ENCODE measurements at regions not wholly inside any gene's neighbourhood (a gene's known extent, or its start where the extent isn't known, plus 50 kb on each side); places are given as distances from the start of the nearest gene placed in this dataset.

DNA sequence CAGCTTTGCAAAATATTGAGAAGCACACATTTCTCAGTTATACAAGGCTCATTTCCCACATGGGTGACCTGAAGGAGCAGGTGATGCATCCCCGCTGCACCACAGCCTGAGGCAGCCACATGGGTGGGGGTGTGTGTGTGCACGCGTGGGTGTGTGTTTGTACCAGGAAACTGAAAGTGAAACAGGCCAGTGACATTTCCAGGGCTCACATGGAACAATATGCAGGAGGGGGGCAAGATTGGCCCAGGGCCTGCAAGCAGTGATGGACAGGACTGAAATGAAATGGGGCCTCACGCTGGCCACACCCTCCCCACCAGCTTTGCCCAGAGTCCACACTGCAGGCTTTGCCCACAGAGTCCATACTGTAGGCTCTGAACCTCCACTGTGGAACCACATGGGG lies 154.2 kb upstream of the PARP11 start:
- TF ChIP-seq, protein P1, sequence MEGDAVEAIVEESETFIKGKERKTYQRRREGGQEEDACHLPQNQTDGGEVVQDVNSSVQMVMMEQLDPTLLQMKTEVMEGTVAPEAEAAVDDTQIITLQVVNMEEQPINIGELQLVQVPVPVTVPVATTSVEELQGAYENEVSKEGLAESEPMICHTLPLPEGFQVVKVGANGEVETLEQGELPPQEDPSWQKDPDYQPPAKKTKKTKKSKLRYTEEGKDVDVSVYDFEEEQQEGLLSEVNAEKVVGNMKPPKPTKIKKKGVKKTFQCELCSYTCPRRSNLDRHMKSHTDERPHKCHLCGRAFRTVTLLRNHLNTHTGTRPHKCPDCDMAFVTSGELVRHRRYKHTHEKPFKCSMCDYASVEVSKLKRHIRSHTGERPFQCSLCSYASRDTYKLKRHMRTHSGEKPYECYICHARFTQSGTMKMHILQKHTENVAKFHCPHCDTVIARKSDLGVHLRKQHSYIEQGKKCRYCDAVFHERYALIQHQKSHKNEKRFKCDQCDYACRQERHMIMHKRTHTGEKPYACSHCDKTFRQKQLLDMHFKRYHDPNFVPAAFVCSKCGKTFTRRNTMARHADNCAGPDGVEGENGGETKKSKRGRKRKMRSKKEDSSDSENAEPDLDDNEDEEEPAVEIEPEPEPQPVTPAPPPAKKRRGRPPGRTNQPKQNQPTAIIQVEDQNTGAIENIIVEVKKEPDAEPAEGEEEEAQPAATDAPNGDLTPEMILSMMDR (IDR thresholded peaks at IDR 0.05; ENCODE audit: low read depth, low read length, poor library complexity, severe bottlenecking), result no peak
- no peak for TF ChIP-seq EZH2phosphoT487 (IDR thresholded peaks at IDR 0.05; ENCODE audit: borderline replicate concordance, low read length)

Measured in DOHH2 (cell line).